GM18858 (cell line): ENCODE measurements at regions not wholly inside any gene's neighbourhood (a gene's known extent, or its start where the extent isn't known, plus 50 kb on each side); places are given as distances from the start of the nearest gene placed in this dataset.

Experiments
- ATAC-seq: cut with Tn5 transposase; IDR thresholded peaks from one replicate; pipeline ENCODE4 v1.9.1; 2021; ENCODE audit not compliant: unreplicated experiment

GRCh38 chr7:89401099-89401498, 605.6 kb upstream of the TEX47 start:
- no peak for ATAC-seq

- ATAC-seq = no peak
Measured at GRCh38 chr7:89401690-89402089, 606.2 kb upstream of the TEX47 start.

- ATAC-seq = no peak
Measured at GRCh38 chr7:89451911-89452310, 656.4 kb upstream of the TEX47 start.

GRCh38 chr7:89456556-89456955, 661.0 kb upstream of the TEX47 start:
- no peak for ATAC-seq

- ATAC-seq = no peak
Measured at GRCh38 chr7:89458114-89458513, 662.6 kb upstream of the TEX47 start.

GRCh38 chr7:89474456-89474855, 678.9 kb upstream of the TEX47 start:
- ATAC-seq = no peak

- ATAC-seq = no peak
Measured at GRCh38 chr7:89477991-89478390, 676.3 kb upstream of the STEAP1 start.

- ATAC-seq = no peak
Measured at GRCh38 chr7:89495704-89496103, 658.6 kb upstream of the STEAP1 start.

- no peak for ATAC-seq
Measured at GRCh38 chr7:89500084-89500483, 654.2 kb upstream of the STEAP1 start.

- no peak for ATAC-seq
Measured at GRCh38 chr7:89503281-89503680, 651.0 kb upstream of the STEAP1 start.

GRCh38 chr7:89507034-89507433, 647.2 kb upstream of the STEAP1 start:
- no peak for ATAC-seq

GRCh38 chr7:89511900-89512299, 642.4 kb upstream of the STEAP1 start:
- no peak for ATAC-seq

- ATAC-seq = no peak
Measured at GRCh38 chr7:89514970-89515369, 639.3 kb upstream of the STEAP1 start.

- no peak for ATAC-seq
Measured at GRCh38 chr7:89517815-89518214, 636.5 kb upstream of the STEAP1 start.

GRCh38 chr7:89549768-89550167, 604.5 kb upstream of the STEAP1 start:
- ATAC-seq = no peak

- ATAC-seq = no peak
Measured at GRCh38 chr7:89554209-89554608, 600.1 kb upstream of the STEAP1 start.

GRCh38 chr7:89559596-89559995, 594.7 kb upstream of the STEAP1 start:
- ATAC-seq = no peak

- ATAC-seq = no peak
Measured at GRCh38 chr7:89563597-89563996, 590.7 kb upstream of the STEAP1 start.

GRCh38 chr7:89584896-89585295, 569.4 kb upstream of the STEAP1 start:
- ATAC-seq = no peak

GRCh38 chr7:89593125-89593524, 561.1 kb upstream of the STEAP1 start:
- ATAC-seq = no peak

GRCh38 chr7:89602984-89603383, 551.3 kb upstream of the STEAP1 start:
- ATAC-seq = no peak

- ATAC-seq = no peak
Measured at GRCh38 chr7:89605362-89605761, 548.9 kb upstream of the STEAP1 start.

GRCh38 chr7:89606511-89606910, 547.8 kb upstream of the STEAP1 start:
- no peak for ATAC-seq

- no peak for ATAC-seq
Measured at GRCh38 chr7:89607792-89608191, 546.5 kb upstream of the STEAP1 start.
